GM18526 (cell line): ENCODE measurements at regions not wholly inside any gene's neighbourhood (a gene's known extent, or its start where the extent isn't known, plus 50 kb on each side); places are given as distances from the start of the nearest gene placed in this dataset.

Source experiments
- POLR2A ChIP-seq: IDR thresholded peaks from 3 replicates; pipeline ENCODE4 v1.6.1; 2011; ENCODE audit not compliant: insufficient read length; ENCODE audit errors: extremely low read depth

GRCh38 chr11:115566180-115566764 is 62.1 kb upstream of the CADM1 start:
- no peak for TF ChIP-seq POLR2A

- no peak for TF ChIP-seq POLR2A
Measured at GRCh38 chr11:115564851-115565250, 60.6 kb upstream of the CADM1 start.

GRCh38 chr11:115561116-115561515 is 56.9 kb upstream of the CADM1 start:
- no peak for TF ChIP-seq POLR2A

GRCh38 chr11:115558635-115559034 is 54.4 kb upstream of the CADM1 start:
- TF ChIP-seq POLR2A = no peak

DNA sequence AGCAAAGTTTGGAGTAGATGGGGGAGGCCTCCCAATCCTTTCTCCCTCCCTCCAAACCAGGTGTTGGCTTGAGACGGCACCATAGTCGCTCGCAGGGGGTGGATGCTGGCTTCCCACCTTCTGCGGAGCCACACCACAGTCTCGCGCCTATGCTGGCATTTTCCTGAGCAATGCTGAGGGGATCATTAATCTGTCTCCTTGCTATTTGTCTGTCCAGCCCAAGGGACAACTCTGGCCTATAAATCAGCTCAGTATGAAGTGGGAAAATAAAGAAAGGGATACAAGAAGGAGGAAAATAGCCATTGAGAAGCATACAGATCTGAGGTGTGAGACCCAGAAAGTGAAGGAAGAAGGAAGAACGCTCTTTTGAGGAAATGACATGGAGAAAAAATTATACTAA is 53.5 kb upstream of the CADM1 start:
- no peak for TF ChIP-seq POLR2A

GRCh38 chr11:115556984-115557383 is 52.8 kb upstream of the CADM1 start:
- no peak for TF ChIP-seq POLR2A

- no peak for TF ChIP-seq POLR2A
Measured at GRCh38 chr11:115555336-115556090, 51.3 kb upstream of the CADM1 start.
